ENCODE measurements at regions not wholly inside any gene's neighbourhood (a gene's known extent, or its start where the extent isn't known, plus 50 kb on each side); places are given as distances from the start of the nearest gene placed in this dataset.

- H3K36me3 ChIP-seq: no peaks in the 10 kb centered on the region
Observed at GRCh38 chr17:13337151-13337550, 264.6 kb downstream of the HS3ST3A1 start.

DNA sequence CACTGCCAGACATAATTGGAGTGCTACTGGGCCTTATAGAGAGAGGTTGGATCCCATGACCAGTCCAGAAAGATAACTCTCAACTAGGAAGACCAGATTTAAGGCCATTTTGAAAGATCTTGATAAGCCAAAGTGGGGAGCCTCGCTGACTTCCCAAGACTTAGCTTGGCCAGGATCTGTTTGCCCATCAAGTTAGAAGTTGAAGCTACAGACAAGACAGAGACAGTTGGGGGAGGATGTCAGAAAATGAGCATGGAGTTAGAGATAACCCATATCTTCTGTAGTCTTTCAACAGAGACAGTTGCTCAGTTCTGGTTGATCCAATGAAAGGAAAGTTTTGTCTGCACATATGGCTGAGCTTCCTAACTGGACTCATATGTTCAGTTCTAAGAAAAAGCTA is 267.4 kb downstream of the HS3ST3A1 start:
- no peak overlapping the region for H3K4me3 ChIP-seq (ENCODE audit: low read depth, low read length)
- no peaks in the 10 kb centered on the region for H3K9me3 ChIP-seq
- no peaks in the 10 kb centered on the region for H3K27me3 ChIP-seq
- H3K4me1 ChIP-seq: no peaks in the 10 kb centered on the region
- TF ChIP-seq, protein P1, sequence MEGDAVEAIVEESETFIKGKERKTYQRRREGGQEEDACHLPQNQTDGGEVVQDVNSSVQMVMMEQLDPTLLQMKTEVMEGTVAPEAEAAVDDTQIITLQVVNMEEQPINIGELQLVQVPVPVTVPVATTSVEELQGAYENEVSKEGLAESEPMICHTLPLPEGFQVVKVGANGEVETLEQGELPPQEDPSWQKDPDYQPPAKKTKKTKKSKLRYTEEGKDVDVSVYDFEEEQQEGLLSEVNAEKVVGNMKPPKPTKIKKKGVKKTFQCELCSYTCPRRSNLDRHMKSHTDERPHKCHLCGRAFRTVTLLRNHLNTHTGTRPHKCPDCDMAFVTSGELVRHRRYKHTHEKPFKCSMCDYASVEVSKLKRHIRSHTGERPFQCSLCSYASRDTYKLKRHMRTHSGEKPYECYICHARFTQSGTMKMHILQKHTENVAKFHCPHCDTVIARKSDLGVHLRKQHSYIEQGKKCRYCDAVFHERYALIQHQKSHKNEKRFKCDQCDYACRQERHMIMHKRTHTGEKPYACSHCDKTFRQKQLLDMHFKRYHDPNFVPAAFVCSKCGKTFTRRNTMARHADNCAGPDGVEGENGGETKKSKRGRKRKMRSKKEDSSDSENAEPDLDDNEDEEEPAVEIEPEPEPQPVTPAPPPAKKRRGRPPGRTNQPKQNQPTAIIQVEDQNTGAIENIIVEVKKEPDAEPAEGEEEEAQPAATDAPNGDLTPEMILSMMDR (IDR thresholded peaks at IDR 0.05; ENCODE audit: low read depth, low read length): no peak
- H3K36me3 ChIP-seq: no peaks in the 10 kb centered on the region
- DNase-seq: no peak

More at GRCh38 chr17:13337151-13337550, 264.6 kb downstream of the HS3ST3A1 start:
- Histone ChIP-seq H3K4me1 (no peaks in the 10 kb centered on the region), H3K27me3 (no peaks in the 10 kb centered on the region), H3K4me3 (ENCODE audit: low read depth, low read length) (no peak overlapping the region), H3K9me3 (no peaks in the 10 kb centered on the region)
- TF ChIP-seq, protein P1 (IDR thresholded peaks at IDR 0.05; ENCODE audit: low read depth, low read length): no peak
- DNase-seq: no peak

DNA sequence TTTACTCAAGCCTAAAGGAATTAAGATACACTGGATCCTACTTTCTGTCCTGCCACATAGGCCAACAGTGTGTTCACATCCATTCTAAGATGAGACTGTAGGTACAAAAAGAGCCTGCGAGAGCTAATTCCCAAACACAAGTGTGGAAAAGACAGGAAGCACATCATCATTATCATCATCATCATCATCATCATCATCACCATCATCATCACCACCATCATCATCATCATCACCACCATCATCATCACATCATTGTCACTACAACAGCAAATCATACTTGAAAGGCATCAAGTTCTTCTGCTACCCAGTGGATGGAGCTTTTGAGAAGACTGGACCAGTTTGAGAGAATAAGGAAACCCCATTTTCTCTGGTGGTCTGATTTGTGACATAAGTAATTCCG is 268.1 kb downstream of the HS3ST3A1 start:
- Histone ChIP-seq H3K27me3 (no peaks in the 10 kb centered on the region), H3K9me3 (no peaks in the 10 kb centered on the region), H3K4me1 (no peaks in the 10 kb centered on the region), H3K36me3 (no peaks in the 10 kb centered on the region), H3K4me3 (ENCODE audit: low read depth, low read length) (no peak overlapping the region)
- TF ChIP-seq, protein P1 (IDR thresholded peaks at IDR 0.05; ENCODE audit: low read depth, low read length): no peak
- DNase-seq: no peak

- no peaks in the 10 kb centered on the region for H3K27me3 ChIP-seq
- no peak overlapping the region for H3K4me3 ChIP-seq (ENCODE audit: low read depth, low read length)
- H3K4me1 ChIP-seq: no peaks in the 10 kb centered on the region
- no peaks in the 10 kb centered on the region for H3K9me3 ChIP-seq
- H3K36me3 ChIP-seq: no peaks in the 10 kb centered on the region
- TF ChIP-seq, protein P1 (IDR thresholded peaks at IDR 0.05; ENCODE audit: low read depth, low read length): no peak
- DNase-seq: no peak
Observed at GRCh38 chr17:13332207-13332606, 269.5 kb downstream of the HS3ST3A1 start.

DNA sequence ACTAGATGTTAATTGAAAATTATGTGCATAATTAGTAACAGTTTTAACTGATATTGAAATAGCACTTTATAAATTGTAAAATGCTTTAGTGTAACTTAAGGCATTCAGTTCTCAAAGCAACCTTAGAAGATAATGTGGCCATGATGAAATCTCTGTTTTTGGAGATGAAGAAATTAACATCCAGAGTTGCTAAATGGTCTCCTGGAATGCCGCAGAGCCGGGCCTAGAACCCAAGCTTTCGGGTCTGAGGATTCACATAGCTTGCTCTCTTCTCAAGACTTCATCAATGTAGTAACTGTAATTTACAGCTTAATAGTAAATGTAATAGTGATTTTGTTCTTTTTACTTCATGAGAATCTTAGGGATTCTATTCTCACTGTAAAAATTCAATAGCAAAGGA is 272.3 kb downstream of the HS3ST3A1 start:
- Histone ChIP-seq H3K27me3 (no peaks in the 10 kb centered on the region), H3K4me3 (ENCODE audit: low read depth, low read length) (no peak overlapping the region), H3K4me1 (no peaks in the 10 kb centered on the region), H3K9me3 (no peaks in the 10 kb centered on the region), H3K36me3 (no peaks in the 10 kb centered on the region)
- TF ChIP-seq, protein P1 (IDR thresholded peaks at IDR 0.05; ENCODE audit: low read depth, low read length): no peak
- DNase-seq: no peak

- no peaks in the 10 kb centered on the region for H3K9me3 ChIP-seq
- H3K36me3 ChIP-seq: no peaks in the 10 kb centered on the region
- no peak for DNase-seq
- H3K4me1 ChIP-seq: no peaks in the 10 kb centered on the region
- TF ChIP-seq, protein P1 (IDR thresholded peaks at IDR 0.05; ENCODE audit: low read depth, low read length): no peak
- no peaks in the 10 kb centered on the region for H3K27me3 ChIP-seq
- H3K4me3 ChIP-seq (ENCODE audit: low read depth, low read length): no peak overlapping the region
Observed at GRCh38 chr17:13323990-13324389, 277.7 kb downstream of the HS3ST3A1 start.
